HG02884 (cell line): ENCODE measurements at regions not wholly inside any gene's neighbourhood (a gene's known extent, or its start where the extent isn't known, plus 50 kb on each side); places are given as distances from the start of the nearest gene placed in this dataset.
"Not testable (repeated sequence)": the region's sequence is repeated elsewhere in the genome, so short reads cannot be mapped to it uniquely, and the experiment has no call there.

Source experiments
- ATAC-seq: cut with Tn5 transposase; IDR thresholded peaks from one replicate; pipeline ENCODE4 v1.9.1; 2021; ENCODE audit warnings: mild to moderate bottlenecking, moderate library complexity; ENCODE audit not compliant: unreplicated experiment

DNA sequence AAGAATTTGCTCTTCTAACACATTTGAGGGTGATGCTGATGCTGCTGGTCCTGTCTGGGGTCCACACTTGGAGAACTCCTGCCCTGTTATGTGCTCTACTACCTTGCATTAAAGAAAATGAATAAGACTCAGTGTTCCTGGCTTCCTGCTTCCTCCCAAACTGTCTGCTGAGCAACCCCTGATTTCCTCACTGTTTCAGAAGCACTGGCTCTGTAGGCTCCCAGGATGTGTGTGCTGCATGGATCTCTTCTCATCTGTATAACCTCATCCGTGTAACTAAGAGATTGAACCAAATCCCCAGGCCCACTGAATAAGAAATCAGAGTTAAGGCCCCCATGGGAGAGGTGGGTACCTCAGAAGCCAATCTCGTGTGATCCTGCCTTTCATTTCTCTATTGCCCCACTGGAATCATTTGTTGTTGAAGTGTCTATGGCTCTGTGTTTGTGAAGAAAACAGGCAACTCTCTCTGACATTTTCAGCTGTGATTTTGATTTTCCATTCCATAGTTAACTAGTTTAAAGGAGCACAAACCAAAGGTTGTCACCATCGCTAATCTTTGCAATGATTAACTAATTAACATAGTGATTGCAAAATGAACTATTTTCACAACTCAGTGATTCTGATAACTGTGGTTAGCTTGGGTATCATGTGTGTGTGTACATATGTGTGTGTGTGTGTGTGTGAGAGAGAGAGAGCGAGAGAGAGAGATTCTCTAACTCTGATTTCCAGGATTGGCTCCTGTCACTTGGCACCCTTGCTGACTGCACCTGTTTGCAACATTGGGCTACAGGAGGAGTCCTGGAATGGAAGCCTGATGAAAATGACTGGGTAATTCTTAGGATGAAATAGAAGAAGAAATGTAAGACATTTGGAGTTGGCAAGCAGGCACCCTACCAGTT is 196.2 kb downstream of the SLC38A4 start:
- ATAC-seq: no peak

- no peak for ATAC-seq
These were observed 197.6 kb downstream of the SLC38A4 start for GRCh38 chr12:46628176-46628575.

DNA sequence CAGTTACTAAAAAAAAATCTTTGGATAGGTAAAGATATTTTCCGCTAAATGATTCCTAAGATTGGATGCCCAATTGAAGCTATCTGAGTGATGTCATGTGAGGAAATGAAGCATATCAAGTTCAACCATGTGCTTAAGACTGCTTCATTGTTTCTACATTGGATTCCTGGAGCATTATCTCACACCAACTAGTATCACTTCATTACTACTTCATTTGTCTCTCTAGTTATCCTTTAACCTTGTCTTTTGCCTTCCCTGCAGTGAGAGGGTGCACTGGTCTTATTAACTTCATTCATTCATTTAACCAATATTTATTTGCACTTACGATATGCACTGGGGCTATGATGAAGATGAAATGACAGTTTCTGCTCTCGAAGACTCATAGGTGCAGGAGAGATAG is 198.1 kb downstream of the SLC38A4 start:
- no peak for ATAC-seq

GRCh38 chr12:46619474-46619873 is 206.3 kb downstream of the SLC38A4 start:
- not testable (repeated sequence) for ATAC-seq

DNA sequence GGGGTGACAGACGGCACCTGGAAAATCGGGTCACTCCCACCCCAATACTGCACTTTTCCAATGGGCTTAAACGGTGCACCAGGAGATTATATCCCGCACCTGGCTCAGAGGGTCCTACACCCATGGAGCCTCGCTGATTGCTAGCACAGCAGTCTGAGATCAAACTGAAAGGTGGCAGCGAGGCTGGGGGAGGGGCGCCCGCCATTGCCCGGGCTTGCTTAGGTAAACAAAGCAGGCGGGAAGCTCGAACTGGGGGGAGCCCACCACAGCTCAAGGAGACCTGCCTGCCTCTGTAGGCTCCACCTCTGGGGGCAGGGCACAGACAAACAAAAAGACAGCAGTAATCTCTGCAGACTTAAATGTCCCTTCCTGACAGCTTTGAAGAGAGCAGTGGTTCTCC is 208.1 kb downstream of the SLC38A4 start:
- ATAC-seq: not testable (repeated sequence)

DNA sequence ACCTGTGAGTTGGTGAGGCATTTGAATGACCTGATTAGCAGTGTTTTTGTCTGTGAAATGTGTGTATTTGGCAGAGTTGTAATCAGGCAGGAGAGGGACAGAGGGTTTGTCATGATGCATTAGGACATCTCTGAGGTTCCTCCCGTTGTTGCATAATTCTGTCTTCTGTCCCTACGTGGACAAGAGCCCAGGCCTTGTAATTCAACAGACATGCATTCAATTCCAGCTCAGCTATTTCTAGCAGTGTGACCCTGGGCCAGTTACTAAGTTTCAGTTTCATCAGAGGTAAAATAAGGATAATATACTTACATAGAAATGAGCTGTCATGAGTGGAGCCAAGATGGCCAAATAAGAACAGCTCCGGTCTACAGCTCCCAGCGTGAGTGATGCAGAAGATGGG is 208.6 kb downstream of the SLC38A4 start:
- no peak for ATAC-seq

DNA sequence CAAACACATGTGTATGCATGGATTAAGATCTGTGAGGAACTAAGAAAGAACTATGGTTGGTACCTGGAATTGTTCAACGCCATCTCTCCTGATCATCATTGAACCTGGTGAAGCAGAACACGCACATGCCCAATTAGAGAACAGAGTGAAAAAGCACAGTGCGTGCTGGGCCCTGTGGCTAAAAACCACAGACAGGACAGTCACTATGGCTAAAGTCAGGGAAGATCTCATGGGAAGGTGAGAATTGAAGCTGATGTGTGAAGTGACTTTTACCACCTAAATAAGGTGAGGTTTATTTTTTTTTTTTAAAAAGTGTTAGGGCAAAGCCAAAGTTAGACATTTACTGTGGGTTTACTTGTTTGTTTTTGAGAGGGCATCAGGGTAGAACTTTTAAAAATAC is 215.0 kb downstream of the SLC38A4 start:
- no peak for ATAC-seq

DNA sequence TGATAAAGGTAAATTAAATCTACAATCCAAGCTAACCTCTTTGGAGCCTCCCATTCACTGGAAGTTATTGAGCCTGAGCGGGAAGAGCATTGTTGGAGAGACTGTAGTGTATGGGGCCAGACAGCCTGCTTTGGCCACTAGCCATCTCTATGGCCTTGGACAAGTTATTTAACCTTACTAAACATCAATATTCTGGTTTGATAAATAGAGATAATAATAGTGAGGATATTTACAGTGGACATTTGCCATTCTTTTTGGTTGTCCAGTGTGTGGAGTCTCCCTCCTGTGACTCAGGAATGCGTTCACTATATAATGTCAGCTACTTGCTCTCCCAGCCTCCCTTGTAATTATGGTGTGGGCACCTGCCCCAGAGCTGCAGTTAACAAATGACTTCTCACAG is 216.1 kb downstream of the SLC38A4 start:
- ATAC-seq: no peak

- ATAC-seq: no peak
These were observed 216.5 kb downstream of the SLC38A4 start for GRCh38 chr12:46609273-46609623.

DNA sequence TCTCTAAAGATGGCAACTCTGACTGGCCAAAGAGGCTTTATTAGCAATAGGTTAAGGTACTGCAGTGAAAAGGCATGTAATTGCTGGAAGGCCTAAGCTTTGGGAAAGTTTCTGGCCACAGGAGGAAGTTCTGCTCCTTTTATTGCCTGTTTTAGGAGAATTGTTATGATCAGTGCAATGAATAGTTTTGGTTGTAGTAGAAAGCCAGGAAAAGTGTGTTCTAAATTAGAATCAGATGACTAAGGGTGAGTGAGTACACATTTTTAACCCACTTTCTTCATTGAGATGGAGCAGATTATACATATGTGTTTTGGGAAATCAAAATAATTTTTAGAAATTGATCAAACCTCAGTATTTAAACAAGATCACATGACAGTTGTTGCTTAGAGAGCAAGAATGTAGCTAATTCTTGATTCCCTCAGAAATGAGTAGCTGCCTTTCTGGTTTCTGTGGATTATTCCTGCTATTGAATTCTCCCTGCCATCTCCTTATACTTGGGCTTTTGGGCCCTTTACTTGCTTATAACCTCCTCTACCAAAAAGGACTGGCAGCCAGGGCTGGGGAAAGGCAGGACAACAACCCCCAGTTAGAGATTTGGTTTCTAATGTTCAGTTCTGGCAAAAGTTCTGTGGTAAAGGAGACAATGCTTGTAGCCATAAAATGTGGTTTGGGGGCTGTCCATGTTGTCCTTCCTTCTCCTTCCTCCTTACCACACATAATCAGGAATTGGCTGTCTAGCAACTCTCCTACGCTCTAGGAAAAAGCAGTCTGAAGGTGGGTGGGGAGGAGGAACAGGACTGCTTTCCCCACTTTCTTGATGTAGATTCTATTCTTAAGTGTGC is 217.1 kb downstream of the SLC38A4 start:
- ATAC-seq: no peak

GRCh38 chr12:46604684-46605083 is 221.1 kb downstream of the SLC38A4 start:
- no peak for ATAC-seq

DNA sequence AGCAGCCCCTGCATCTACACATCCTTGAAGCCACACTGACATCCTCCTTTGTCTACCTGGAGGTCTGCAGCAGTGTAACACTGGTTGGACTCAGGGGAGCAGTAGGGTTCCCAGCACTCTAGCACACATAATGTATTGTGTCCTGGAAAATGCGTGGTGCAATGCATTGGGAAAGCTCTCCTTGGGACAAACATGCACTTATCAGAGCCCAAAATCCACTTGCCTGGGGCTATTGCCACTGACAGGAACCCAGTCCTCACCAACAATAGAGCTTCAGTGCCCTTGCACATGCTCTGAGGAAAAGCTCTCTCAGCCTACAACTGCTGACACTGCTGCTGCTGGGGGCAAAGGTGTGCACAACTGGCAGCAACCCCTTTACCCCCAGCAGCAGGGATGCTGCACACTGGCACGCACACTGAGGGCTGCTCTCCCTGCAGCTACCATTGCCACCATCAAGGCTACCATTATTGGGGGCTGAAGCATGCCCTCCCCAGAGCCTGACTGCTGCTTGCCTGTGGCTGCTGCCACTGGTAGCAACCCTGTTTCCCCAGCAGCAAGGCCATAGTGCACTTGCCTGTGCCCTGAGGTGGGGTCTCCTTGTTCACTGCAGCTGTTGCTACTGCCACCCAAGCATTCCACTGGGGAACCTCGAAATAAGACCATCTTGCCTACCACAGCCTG is 221.9 kb downstream of the SLC38A4 start:
- no peak for ATAC-seq

DNA sequence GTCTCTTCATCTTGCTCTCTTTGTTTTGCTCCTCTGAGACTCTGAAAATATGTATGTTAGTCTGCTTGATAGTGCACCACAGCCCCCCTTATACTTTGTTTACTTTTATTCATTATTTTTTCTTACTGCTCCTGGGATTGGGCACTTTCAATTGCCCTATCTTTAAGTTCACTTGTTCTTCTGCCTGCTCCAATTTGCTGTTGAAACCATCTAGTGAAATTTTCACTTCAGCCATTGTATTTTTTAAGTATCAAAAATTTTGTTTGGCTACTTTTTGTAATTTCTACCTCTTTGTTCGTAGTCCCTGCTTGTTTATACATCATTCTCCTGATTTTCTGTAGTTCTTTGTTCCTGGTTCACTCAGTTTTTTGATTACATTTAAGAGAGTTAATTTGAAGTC is 223.3 kb downstream of the SLC38A4 start:
- no peak for ATAC-seq

GRCh38 chr12:46590991-46591703 is 218.6 kb upstream of the SLC38A2 start:
- no peak for ATAC-seq

- ATAC-seq: no peak
These were observed 213.5 kb upstream of the SLC38A2 start for GRCh38 chr12:46585854-46586621.

DNA sequence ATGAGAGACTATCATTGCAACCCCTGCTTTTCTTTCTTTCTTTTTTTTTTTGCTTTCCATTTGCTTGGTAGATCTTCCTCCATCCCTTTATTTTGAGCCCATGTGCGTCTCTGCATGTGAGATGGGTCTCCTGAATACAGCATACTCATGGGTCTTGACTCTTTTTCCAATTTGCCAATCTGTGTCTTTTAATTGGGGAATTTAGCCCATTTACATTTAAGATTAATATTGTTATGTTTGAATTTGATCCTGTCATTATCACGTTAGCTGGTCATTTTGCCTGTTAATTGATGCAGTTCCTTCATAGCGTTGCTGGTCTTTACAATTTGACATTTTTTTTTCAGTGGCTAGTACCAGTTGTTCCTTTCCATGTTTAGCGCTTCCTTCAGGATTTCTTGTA is 211.5 kb upstream of the SLC38A2 start:
- ATAC-seq: not testable (repeated sequence)

- not testable (repeated sequence) for ATAC-seq
These were observed 209.4 kb upstream of the SLC38A2 start for GRCh38 chr12:46581990-46582389.

GRCh38 chr12:46580445-46580844 is 207.9 kb upstream of the SLC38A2 start:
- ATAC-seq: no peak

DNA sequence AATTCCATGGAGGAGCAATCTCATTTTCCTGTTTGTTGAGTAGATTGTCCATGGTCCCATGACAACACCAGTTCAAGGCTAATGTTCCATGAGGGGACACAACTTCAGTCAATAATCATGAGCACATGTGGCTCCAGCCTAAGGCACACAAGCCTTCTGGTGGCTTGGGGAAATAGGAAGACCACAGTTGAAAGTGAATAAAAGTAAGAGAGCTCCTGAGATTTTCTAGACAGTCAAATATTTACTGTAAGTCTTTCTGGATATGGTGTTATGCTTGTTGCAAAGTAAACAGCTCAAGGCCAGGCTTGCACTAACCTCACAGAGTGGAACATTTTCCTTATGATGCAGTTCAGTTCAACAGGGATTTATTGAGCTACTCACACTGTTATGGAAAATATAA is 206.9 kb upstream of the SLC38A2 start:
- no peak for ATAC-seq
